Common myeloid progenitor, CD34-positive (primary cell): ENCODE measurements at regions not wholly inside any gene's neighbourhood (a gene's known extent, or its start where the extent isn't known, plus 50 kb on each side); places are given as distances from the start of the nearest gene placed in this dataset.
"Not testable (repeated sequence)": the region's sequence is repeated elsewhere in the genome, so short reads cannot be mapped to it uniquely, and the experiment has no call there.

Source experiments
- CTCF ChIA-PET: fragments of 350-600 bp; sonication (Branson Sonifier 250); formaldehyde crosslinking; loops from one replicate; lab custom pipeline; 2021; ENCODE audit warnings: antibody characterized with exemption; lab: Charles Lee
- POLR2A ChIA-PET: fragments of 350-600 bp; sonication (Branson Sonifier 250); formaldehyde crosslinking; loops from one replicate; lab custom pipeline; 2021; ENCODE audit warnings: antibody characterized with exemption; lab: Charles Lee
- DNase-seq, 3 donors: peaks; one replicate each; pipeline versions ENCODE4 v3.0.0 to v3.0.0-alpha.2; 2013
- H3K27ac ChIP-seq, 2 experiments: 1 replicate in 1 of 2; 2 replicates in 1 of 2; pipeline ENCODE4 v1.7.0; 2013; ENCODE audit warnings: inconsistent platforms in 2 of 2, low read length in 2 of 2, mild to moderate bottlenecking in 2 of 2, low read depth in 1 of 2, moderate library complexity in 1 of 2; ENCODE audit not compliant: severe bottlenecking in 2 of 2, insufficient read depth in 1 of 2, poor library complexity in 1 of 2
- H3K27me3 ChIP-seq, 5 experiments: replicated peaks in 2 of 5; 1 replicate in 3 of 5; 2 replicates in 2 of 5; pipeline versions ENCODE4 v1.6.1 to v1.7.0; 2013; ENCODE audit warnings: low read length in 4 of 5, mild to moderate bottlenecking in 2 of 5, moderate library complexity in 2 of 5, inconsistent platforms in 1 of 5; ENCODE audit not compliant: insufficient read depth in 5 of 5, control insufficient read depth in 4 of 5
- H3K36me3 ChIP-seq, 4 experiments: 1 replicate in 2 of 4; 2 replicates in 2 of 4; pipeline versions ENCODE4 v1.6.1 to v1.7.0; 2013; ENCODE audit warnings: low read length in 3 of 4, control low read depth in 1 of 4, mild to moderate bottlenecking in 1 of 4; ENCODE audit not compliant: control insufficient read depth in 4 of 4, insufficient read depth in 4 of 4
- H3K4me1 ChIP-seq, 4 experiments: 1 replicate in 3 of 4; 2 replicates in 1 of 4; pipeline versions ENCODE4 v1.6.1 to v1.7.1; 2013; ENCODE audit warnings: low read length in 3 of 4, mild to moderate bottlenecking in 3 of 4, control low read depth in 1 of 4, inconsistent platforms in 1 of 4, moderate library complexity in 1 of 4; ENCODE audit not compliant: control insufficient read depth in 4 of 4, insufficient read depth in 4 of 4; ENCODE audit errors: control extremely low read depth in 1 of 4
- H3K4me3 ChIP-seq, 7 experiments: 1 replicate in 4 of 7; 2 replicates in 3 of 7; pipeline versions ENCODE4 v1.5.1 to v1.7.0; 2013; ENCODE audit warnings: mild to moderate bottlenecking in 7 of 7, low read length in 6 of 7, moderate library complexity in 6 of 7, inconsistent platforms in 2 of 7, low read depth in 2 of 7, control low read depth in 1 of 7; ENCODE audit not compliant: insufficient read depth in 4 of 7, control insufficient read depth in 1 of 7; ENCODE audit errors: extremely low read depth in 1 of 7
- H3K9me3 ChIP-seq, 5 experiments: 1 replicate in 4 of 5; 2 replicates in 1 of 5; pipeline versions ENCODE4 v1.6.1 to v1.7.1; 2013; ENCODE audit warnings: low read length in 4 of 5, mild to moderate bottlenecking in 2 of 5, inconsistent platforms in 1 of 5, low read depth in 1 of 5, moderate library complexity in 1 of 5; ENCODE audit not compliant: control insufficient read depth in 4 of 5, insufficient read depth in 2 of 5; ENCODE audit errors: control extremely low read depth in 1 of 5
- WGBS: methylation state at CpG from one replicate; pipeline ENCODE4 v1.1.5; 2013; ENCODE audit not compliant: insufficient coverage; 5-methylcytosine and 5-hydroxymethylcytosine counted together

- H3K4me1 ChIP-seq = no peaks in the 10 kb centered on the region
- no peaks in the 10 kb centered on the region for H3K36me3 ChIP-seq
- CTCF ChIA-PET = no interaction called here
- POLR2A ChIA-PET = no interaction called here
- no peak for DNase-seq
- H3K27me3 ChIP-seq = no peaks in the 10 kb centered on the region
- no peak overlapping the region for H3K27ac ChIP-seq
- H3K9me3 ChIP-seq = peaks cover 0 to 11% (median 0%) of the 10 kb centered on the region in 5 experiments
- no peak overlapping the region for H3K4me3 ChIP-seq
Observed at GRCh38 chr17:71580220-71580619, 540.6 kb upstream of the SOX9 start.

DNA sequence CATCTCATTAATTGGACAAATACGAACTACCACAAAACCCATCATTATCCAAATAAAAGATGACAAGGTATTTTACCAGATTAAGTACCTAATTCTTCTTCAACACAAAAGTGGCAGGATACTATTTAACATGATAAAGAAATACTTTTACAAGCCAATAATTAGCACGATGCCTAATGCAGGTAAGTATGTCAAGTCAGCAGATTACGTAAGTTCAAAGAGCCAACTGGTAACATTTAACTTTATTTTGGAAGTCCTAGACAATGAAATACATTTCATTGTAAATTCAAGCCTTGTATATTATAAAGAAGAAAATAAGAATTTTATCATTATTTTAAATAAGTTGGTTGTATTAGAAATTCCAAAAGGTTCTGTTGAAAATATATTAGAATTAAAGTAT is 535.3 kb upstream of the SOX9 start:
- Histone ChIP-seq H3K36me3 (no peaks in the 10 kb centered on the region), H3K27me3 (no peaks in the 10 kb centered on the region), H3K4me3 (no peak overlapping the region), H3K9me3 (no peaks in the 10 kb centered on the region), H3K4me1 (no peaks in the 10 kb centered on the region), H3K27ac (no peak overlapping the region)
- POLR2A ChIA-PET = no interaction called here
- DNase-seq = no peak
- CTCF ChIA-PET = no interaction called here
- WGBS = no CpG with 5 or more reads among the region's 3 CpGs

DNA sequence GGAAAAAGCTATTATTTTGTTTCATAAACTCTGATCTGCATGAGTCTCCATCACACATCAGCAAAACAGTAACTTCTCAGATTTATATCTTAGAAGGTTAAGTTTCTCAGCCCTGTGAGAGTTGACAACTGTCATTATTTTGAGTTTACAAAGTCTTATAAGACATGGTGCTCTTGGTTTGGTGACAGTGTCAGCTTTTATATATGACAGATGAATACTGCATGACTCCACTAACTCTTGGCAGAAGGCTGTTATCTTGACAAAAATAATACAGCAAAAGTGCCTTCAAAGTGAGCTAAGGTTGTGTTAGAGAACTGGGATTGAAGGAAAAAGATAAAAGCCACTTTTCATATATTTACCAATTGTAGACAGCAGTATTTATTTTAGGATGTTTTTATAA is 528.4 kb upstream of the SOX9 start:
- Histone ChIP-seq H3K9me3 (no peaks in the 10 kb centered on the region), H3K4me3 (no peak overlapping the region), H3K4me1 (no peaks in the 10 kb centered on the region), H3K27me3 (no peaks in the 10 kb centered on the region), H3K36me3 (no peaks in the 10 kb centered on the region), H3K27ac (no peak overlapping the region)
- POLR2A ChIA-PET = no interaction called here
- CTCF ChIA-PET = interaction anchor here (0.6 kb wide), 1 partner anchor 1582 kb away, joined by 3 read pairs; no protein-coding TSS in a partner anchor
- no peak for DNase-seq

GRCh38 chr17:71593078-71593477 is 527.7 kb upstream of the SOX9 start:
- ChIA-PET CTCF (interaction anchor here (0.6 kb wide), 1 partner anchor 1582 kb away, joined by 3 read pairs; no protein-coding TSS in a partner anchor), POLR2A (no interaction called here)
- H3K27ac ChIP-seq = no peak overlapping the region
- no peaks in the 10 kb centered on the region for H3K36me3 ChIP-seq
- no peaks in the 10 kb centered on the region for H3K9me3 ChIP-seq
- no peak for DNase-seq
- no CpG with 5 or more reads among the region's 1 CpG for WGBS
- no peaks in the 10 kb centered on the region for H3K4me1 ChIP-seq
- H3K27me3 ChIP-seq = no peaks in the 10 kb centered on the region
- H3K4me3 ChIP-seq = no peak overlapping the region

DNA sequence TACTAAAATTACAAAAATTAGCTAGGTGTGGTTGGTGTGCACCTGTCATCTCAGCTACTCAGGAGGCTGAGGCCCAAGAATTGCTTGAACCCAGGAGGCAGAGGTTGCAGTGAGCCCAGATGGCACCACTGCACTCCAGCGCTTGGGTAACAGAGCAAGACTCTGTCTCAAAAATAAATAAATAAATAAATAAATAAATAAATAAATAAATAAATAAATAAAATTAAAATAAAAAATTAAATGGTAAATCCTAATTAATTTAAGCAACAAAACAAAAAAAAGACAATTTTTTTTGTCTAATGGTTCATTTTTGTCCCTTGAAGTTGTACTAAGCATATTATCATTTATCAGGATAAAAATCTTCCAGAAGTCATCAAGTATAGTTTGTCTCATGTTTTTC is 521.2 kb upstream of the SOX9 start:
- CTCF ChIA-PET, H3K36me3 ChIP-seq, H3K4me3 ChIP-seq, POLR2A ChIA-PET, H3K27me3 ChIP-seq, H3K27ac ChIP-seq, H3K4me1 ChIP-seq, H3K9me3 ChIP-seq, DNase-seq: not testable (repeated sequence)
- no CpG with 5 or more reads among the region's 1 CpG for WGBS

DNA sequence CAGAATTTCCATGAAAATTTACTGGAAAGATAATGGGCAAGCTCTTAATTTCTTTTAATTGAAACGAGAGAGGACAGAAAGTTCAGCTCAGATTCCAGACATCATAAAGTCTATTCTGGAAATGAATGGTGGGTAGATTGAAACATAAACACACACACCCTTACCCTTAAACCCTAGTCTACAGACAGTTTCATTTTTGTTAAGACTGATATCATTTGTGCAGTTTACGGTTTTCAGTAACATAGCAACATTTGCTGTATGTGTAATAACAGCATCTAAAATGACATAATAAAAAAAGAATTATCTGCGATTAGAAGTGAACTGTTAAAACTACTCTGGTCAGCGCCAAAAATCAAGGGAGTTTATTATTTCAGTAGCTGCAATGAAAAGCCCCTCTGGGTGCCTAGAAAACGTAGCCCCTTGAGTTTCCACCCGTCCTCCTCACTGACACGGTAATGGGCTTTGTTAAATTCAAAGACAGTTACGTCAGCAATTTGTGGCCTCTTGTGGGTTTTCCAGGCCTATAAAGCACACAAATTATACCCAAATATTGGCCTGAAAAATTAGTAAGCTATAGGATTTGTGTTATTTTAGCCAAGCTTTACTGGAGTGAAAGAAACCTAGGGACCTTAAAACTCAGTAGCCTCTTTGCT is 520.6 kb upstream of the SOX9 start:
- CTCF ChIA-PET = no interaction called here
- POLR2A ChIA-PET = no interaction called here
- 91% methylated on average over 4 of the region's 8 CpGs for WGBS
- no peaks in the 10 kb centered on the region for H3K9me3 ChIP-seq
- no peak for DNase-seq
- H3K27ac ChIP-seq = no peak overlapping the region
- no peaks in the 10 kb centered on the region for H3K4me1 ChIP-seq
- no peak overlapping the region for H3K4me3 ChIP-seq
- H3K36me3 ChIP-seq = no peaks in the 10 kb centered on the region
- H3K27me3 ChIP-seq = no peaks in the 10 kb centered on the region

DNA sequence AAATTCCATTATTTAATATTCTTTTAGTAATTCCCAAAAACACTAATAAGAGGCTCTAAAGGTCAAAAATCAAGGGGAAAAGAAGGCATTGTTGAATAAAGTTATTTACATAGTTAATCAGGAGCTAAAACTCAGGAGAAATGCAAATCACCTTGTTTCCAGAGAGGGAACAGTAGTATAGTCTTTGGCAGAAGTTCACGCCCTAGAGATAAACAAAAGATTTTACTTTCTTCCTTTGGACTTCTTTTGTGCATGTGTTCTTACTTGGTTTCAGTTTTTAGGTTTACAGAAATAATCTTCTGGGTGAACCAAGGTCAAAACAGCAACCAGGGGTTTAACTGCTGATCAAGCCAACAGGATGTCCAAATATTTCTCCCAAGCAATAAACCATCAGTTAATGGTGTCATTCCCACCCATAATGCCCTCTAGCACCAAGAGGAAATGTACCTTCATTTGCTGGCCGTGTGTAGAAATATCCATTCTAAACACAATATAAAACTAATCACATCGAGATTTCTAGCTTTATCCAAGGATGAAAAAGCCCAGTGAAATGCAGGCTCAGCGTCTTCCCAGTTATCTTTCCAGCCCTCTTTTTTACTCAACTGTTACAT is 518.8 kb upstream of the SOX9 start:
- Histone ChIP-seq H3K4me1 (no peaks in the 10 kb centered on the region), H3K36me3 (no peaks in the 10 kb centered on the region), H3K4me3 (no peak overlapping the region), H3K27me3 (no peaks in the 10 kb centered on the region), H3K27ac (no peak overlapping the region), H3K9me3 (no peaks in the 10 kb centered on the region)
- ChIA-PET CTCF (no interaction called here), POLR2A (no interaction called here)
- DNase-seq = no peak
- WGBS = 88% methylated on average over 3 of the region's 4 CpGs
